Endothelial cell of umbilical vein (primary cell): ENCODE measurements at regions not wholly inside any gene's neighbourhood (a gene's known extent, or its start where the extent isn't known, plus 50 kb on each side); places are given as distances from the start of the nearest gene placed in this dataset.

ENCODE experiments used
- BruUV-seq: library from RNA; stranded (reverse); fragments of 400-500 nt; replicated peaks from 2 replicates; lab custom pipeline; 2021; lab: Mats Ljungman, UMichigan
- CTCF ChIA-PET: fragments of 300-600, 350-600 bp; sonication (Branson Sonifier 250); formaldehyde crosslinking; loops from one replicate; lab custom pipeline; 2021; ENCODE audit warnings: antibody characterized with exemption, inconsistent platforms; lab: Charles Lee
- POLR2A ChIA-PET: fragments of 300-600, 350-600 bp; sonication (Branson Sonifier 250); formaldehyde crosslinking; loops from one replicate; lab custom pipeline; 2021; ENCODE audit warnings: antibody characterized with exemption, inconsistent platforms; lab: Charles Lee
- DNase-seq: peaks from one replicate; pipeline ENCODE4 v3.0.0-alpha.2; 2011; ENCODE audit warnings: low read depth, low spot score
- FAIRE-seq: peaks from 2 replicates; lab custom pipeline; 2011; peaks lifted over from hg19 to GRCh38; lab: Jason Lieb, UNC
- H2AFZ ChIP-seq: 2 replicates; pipeline ENCODE4 v1.6.0; 2012; ENCODE audit warnings: low read depth, low read length, control low read depth, inconsistent platforms
- H3K27ac ChIP-seq: 2 replicates; pipeline ENCODE4 v1.5.1; 2011; ENCODE audit warnings: low read depth, mild to moderate bottlenecking, control low read depth, low read length, moderate library complexity; ENCODE audit not compliant: insufficient read depth
- H3K27me3 ChIP-seq, 2 experiments: 2 replicates each; pipeline versions ENCODE4 v1.6.0 to v1.6.1; 2011; ENCODE audit warnings: low read length in 2 of 2, mixed read lengths in 1 of 2; ENCODE audit not compliant: control insufficient read depth in 2 of 2, insufficient read depth in 2 of 2
- H3K36me3 ChIP-seq, 2 experiments: 2 replicates in 1 of 2; 3 replicates in 1 of 2; pipeline ENCODE4 v1.5.1; 2011; ENCODE audit warnings: low read length in 2 of 2, mild to moderate bottlenecking in 1 of 2, moderate library complexity in 1 of 2; ENCODE audit not compliant: control insufficient read depth in 2 of 2, insufficient read depth in 2 of 2; ENCODE audit errors: extremely low read depth in 1 of 2
- H3K4me1 ChIP-seq: 3 replicates; pipeline ENCODE4 v1.5.1; 2011; ENCODE audit warnings: mild to moderate bottlenecking, low read length; ENCODE audit not compliant: control insufficient read depth, insufficient read depth; ENCODE audit errors: extremely low read depth
- H3K4me2 ChIP-seq: 2 replicates; pipeline ENCODE4 v1.6.1; 2011; ENCODE audit warnings: low read length, control low read depth, mixed read lengths; ENCODE audit not compliant: insufficient read depth
- H3K4me3 ChIP-seq, 3 experiments: fragments of 200-600 bp in 1 of 3; sonication (generic), shearing (Covaris generic) in 1 of 3; replicated peaks in 1 of 3; 2 replicates each; pipeline ENCODE4 v1.5.1; 2011 to 2016; ENCODE audit warnings: control low read depth in 3 of 3, low read length in 3 of 3, mild to moderate bottlenecking in 2 of 3, inconsistent platforms in 1 of 3, low read depth in 1 of 3, moderate library complexity in 1 of 3; ENCODE audit not compliant: insufficient read depth in 1 of 3
- H3K79me2 ChIP-seq: 2 replicates; pipeline ENCODE4 v1.6.0; 2012; ENCODE audit warnings: low read length, inconsistent platforms; ENCODE audit not compliant: control insufficient read depth, insufficient read depth
- H3K9ac ChIP-seq: replicated peaks from 2 replicates; pipeline ENCODE3; 2011; ENCODE audit warnings: low read length, control low read depth; ENCODE audit not compliant: insufficient read depth; ENCODE audit errors: extremely low read depth
- H3K9me1 ChIP-seq: replicated peaks from 3 replicates; pipeline ENCODE4 v1.6.0; 2011; ENCODE audit warnings: mild to moderate bottlenecking, low read length; ENCODE audit not compliant: control insufficient read depth, insufficient read depth; ENCODE audit errors: extremely low read depth
- H3K9me3 ChIP-seq: replicated peaks from 2 replicates; pipeline ENCODE4 v1.5.1; 2012; ENCODE audit warnings: low read length, inconsistent platforms; ENCODE audit not compliant: control insufficient read depth, insufficient read depth
- H4K20me1 ChIP-seq: replicated peaks from 2 replicates; pipeline ENCODE3; 2011; ENCODE audit warnings: mild to moderate bottlenecking, low read length; ENCODE audit not compliant: control insufficient read depth, insufficient read depth; ENCODE audit errors: extremely low read depth
- CTCF ChIP-seq, 2 donors: IDR thresholded peaks; 1 replicate in 1 of 2; 2 replicates in 1 of 2; pipeline ENCODE4 v1.5.1; 2011; ENCODE audit warnings: low read length in 2 of 2, mild to moderate bottlenecking in 2 of 2, moderate library complexity in 2 of 2, control low read depth in 1 of 2, inconsistent platforms in 1 of 2, low read depth in 1 of 2; ENCODE audit not compliant: insufficient read depth in 1 of 2; ENCODE audit errors: extremely low read depth in 1 of 2
- EZH2 ChIP-seq: IDR thresholded peaks from 2 replicates; pipeline ENCODE4 v1.6.1; 2012; ENCODE audit warnings: borderline replicate concordance, low read depth, mild to moderate bottlenecking, moderate library complexity, low read length, inconsistent platforms; ENCODE audit not compliant: severe bottlenecking
- FOS ChIP-seq: IDR thresholded peaks from 2 replicates; pipeline ENCODE4 v1.6.1; 2011; ENCODE audit warnings: mild to moderate bottlenecking, low read length, moderate library complexity, borderline replicate concordance; ENCODE audit not compliant: insufficient read depth
- GATA2 ChIP-seq: IDR thresholded peaks from 2 replicates; pipeline ENCODE4 v1.7.0; 2011; ENCODE audit warnings: low read depth, mild to moderate bottlenecking, moderate library complexity, mixed read lengths, low read length; ENCODE audit not compliant: insufficient read length, insufficient read depth
- JUN ChIP-seq: IDR thresholded peaks from 2 replicates; pipeline ENCODE4 v1.6.1; 2011; ENCODE audit warnings: borderline replicate concordance, low read depth; ENCODE audit not compliant: insufficient read length, insufficient read depth
- MAX ChIP-seq: IDR thresholded peaks from 2 replicates; pipeline ENCODE4 v1.6.1; 2011; ENCODE audit not compliant: insufficient read depth, insufficient read length
- MYC ChIP-seq: IDR thresholded peaks from one replicate; pipeline ENCODE4 v1.6.1; 2011; ENCODE audit warnings: mild to moderate bottlenecking, low read depth, low read length
- POLR2A ChIP-seq: IDR thresholded peaks from 2 replicates; pipeline ENCODE4 v1.6.1; 2012; ENCODE audit warnings: low read depth, mild to moderate bottlenecking, control low read depth, low read length
- POLR2AphosphoS5 ChIP-seq: IDR thresholded peaks from 2 replicates; pipeline ENCODE4 v1.6.1; 2012; ENCODE audit warnings: low read depth, mild to moderate bottlenecking, control low read depth, low read length, moderate library complexity; ENCODE audit not compliant: insufficient read depth
- dilution Hi-C: fragments of 300-500 bp; cut with MboI; formaldehyde crosslinking; loops from one replicate; pipeline ENCODE4 v1.15.0; 2019; ENCODE audit warnings: low sequenced_read_pairs; ENCODE audit not compliant: extremely low pct_ligation_motif_present
- intact Hi-C: fragments of 100-400 bp; cut with micrococcal nuclease; formaldehyde crosslinking; loops from one replicate; pipeline ENCODE4 v1.10.0; 2022

GRCh38 chr2:107248932-107249331, 363.0 kb upstream of the ST6GAL2 start:
- Histone ChIP-seq H2AFZ (no peak overlapping the region), H3K9me1 (no peaks in the 10 kb centered on the region), H3K9ac (no peak overlapping the region), H3K4me3 (no peak overlapping the region), H3K4me2 (no peak overlapping the region), H4K20me1 (no peaks in the 10 kb centered on the region), H3K27me3 (no peaks in the 10 kb centered on the region), H3K4me1 (no peaks in the 10 kb centered on the region), H3K36me3 (no peaks in the 10 kb centered on the region), H3K79me2 (no peaks in the 10 kb centered on the region), H3K9me3 (peaks cover 4% of the 10 kb centered on the region), H3K27ac (no peak overlapping the region)
- ChIA-PET CTCF (no interaction called here), POLR2A (no interaction called here)
- DNase-seq (no peak), FAIRE-seq (no peak)
- TF ChIP-seq FOS = no peak
- TF ChIP-seq GATA2 = no peak
- no peak for TF ChIP-seq POLR2A
- intact Hi-C loops = no loop called here
- dilution Hi-C loops = no loop called here
- BruUV-seq = no TSS peak

- Histone ChIP-seq H3K27me3 (no peaks in the 10 kb centered on the region), H3K36me3 (no peaks in the 10 kb centered on the region), H3K79me2 (no peaks in the 10 kb centered on the region), H3K4me3 (no peak overlapping the region), H3K27ac (no peak overlapping the region), H3K4me1 (no peaks in the 10 kb centered on the region), H3K9ac (no peak overlapping the region), H4K20me1 (no peaks in the 10 kb centered on the region), H3K4me2 (no peak overlapping the region), H3K9me3 (peaks cover 6% of the 10 kb centered on the region), H2AFZ (no peak overlapping the region), H3K9me1 (no peaks in the 10 kb centered on the region)
- FAIRE-seq (no peak), DNase-seq (no peak)
- POLR2A ChIA-PET = no interaction called here
- intact Hi-C loops = no loop called here
- no TSS peak for BruUV-seq
- dilution Hi-C loops = no loop called here
- CTCF ChIA-PET = no interaction called here
- TF ChIP-seq FOS (no peak), GATA2 (no peak), MAX (no peak), MYC (no peak), POLR2A (no peak), EZH2 (no peak), CTCF (IDR thresholded peaks at IDR 0.05; ENCODE audit: extremely low read depth in 1 of 2, insufficient read depth in 1 of 2, low read depth in 1 of 2, low read length in 2 of 2) (no peak), POLR2AphosphoS5 (no peak), JUN (no peak)
Measured at GRCh38 chr2:107255744-107256143, 369.8 kb upstream of the ST6GAL2 start.
